Heart left ventricle (tissue), 13 donors: ENCODE measurements at regions not wholly inside any gene's neighbourhood (a gene's known extent, or its start where the extent isn't known, plus 50 kb on each side); places are given as distances from the start of the nearest gene placed in this dataset.

ENCODE experiments used
- POLR2A ChIP-seq, 2 donors: fragments of 450-650 bp; IDR thresholded peaks; one replicate each; pipeline ENCODE4 v1.6.1; 2017; ENCODE audit warnings: antibody characterized with exemption in 2 of 2, mild to moderate bottlenecking in 2 of 2, moderate library complexity in 2 of 2
- TF ChIP-seq, protein P1 (sequence below), 12 donors: fragments of 200-600 bp; sonication (generic) in 4 of 12; IDR thresholded peaks; one replicate each; pipeline versions ENCODE4 v1.5.0 to v1.8.0; 2018 to 2022; ENCODE audit warnings: antibody characterized with exemption in 12 of 12, mild to moderate bottlenecking in 5 of 12
- donor health status: ischemic (EF 13 %, LVEDD 7.1; RV severe dilation, severe dysfunction).
- donor health status: DM: no; HTN: yes; CAD: no.
- donor health status: DM: no; HTN: no; CAD: no.
- donor health status: ischemic (EF 25% LVEDD 6.9; RV normal size, moderate dysfunction).
- donor health status: ischemic (EF 25% LVEDD 5.7; RV mildly dilated, moderate dysfunction).
- donor health status: ischemic (EF 35%, LVEDD 5.7; RV mildly dilated, moderate dysfunction).
- donor health status: nonischemic (EF 11% LVEDD 7.7; RV severe dilation, severe dysfunction).
- donor health status: DM: yes; HTN: yes; CAD: no.
- donor health status: PGD.
- donor health status: ischemic (EF 29% LVEDD 5.4; RV normal size, mild dysfunction).
- donor health status: nonischemic (EF 23%, LVEDD 6.1; RV moderate dilation, normal function).

DNA sequence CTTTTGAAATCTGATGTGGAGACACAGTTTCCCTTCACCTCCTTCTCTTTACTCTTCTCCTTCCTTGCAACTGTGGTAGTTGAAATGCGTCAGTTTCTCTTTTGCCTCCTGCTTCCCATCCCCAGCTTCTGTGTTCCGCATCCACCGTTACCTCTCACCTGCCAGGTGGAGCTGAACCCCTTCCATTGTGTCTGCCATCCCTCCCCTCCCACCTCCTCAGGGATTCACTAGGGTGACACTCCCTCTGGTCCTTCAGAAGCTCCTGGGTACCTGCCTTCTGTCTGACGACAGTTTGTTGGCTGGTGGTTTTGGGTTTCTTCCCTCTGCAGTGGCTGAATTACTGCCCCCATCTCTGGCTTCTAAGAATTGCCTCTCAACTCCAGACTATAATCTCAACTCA lies 132.1 kb downstream of the SLC24A2 start:
- TF ChIP-seq, protein P1, sequence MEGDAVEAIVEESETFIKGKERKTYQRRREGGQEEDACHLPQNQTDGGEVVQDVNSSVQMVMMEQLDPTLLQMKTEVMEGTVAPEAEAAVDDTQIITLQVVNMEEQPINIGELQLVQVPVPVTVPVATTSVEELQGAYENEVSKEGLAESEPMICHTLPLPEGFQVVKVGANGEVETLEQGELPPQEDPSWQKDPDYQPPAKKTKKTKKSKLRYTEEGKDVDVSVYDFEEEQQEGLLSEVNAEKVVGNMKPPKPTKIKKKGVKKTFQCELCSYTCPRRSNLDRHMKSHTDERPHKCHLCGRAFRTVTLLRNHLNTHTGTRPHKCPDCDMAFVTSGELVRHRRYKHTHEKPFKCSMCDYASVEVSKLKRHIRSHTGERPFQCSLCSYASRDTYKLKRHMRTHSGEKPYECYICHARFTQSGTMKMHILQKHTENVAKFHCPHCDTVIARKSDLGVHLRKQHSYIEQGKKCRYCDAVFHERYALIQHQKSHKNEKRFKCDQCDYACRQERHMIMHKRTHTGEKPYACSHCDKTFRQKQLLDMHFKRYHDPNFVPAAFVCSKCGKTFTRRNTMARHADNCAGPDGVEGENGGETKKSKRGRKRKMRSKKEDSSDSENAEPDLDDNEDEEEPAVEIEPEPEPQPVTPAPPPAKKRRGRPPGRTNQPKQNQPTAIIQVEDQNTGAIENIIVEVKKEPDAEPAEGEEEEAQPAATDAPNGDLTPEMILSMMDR (IDR thresholded peaks at IDR 0.05), result no peak
- no peak for TF ChIP-seq POLR2A (IDR thresholded peaks at IDR 0.05)
